K562 (cell line): ENCODE measurements at regions not wholly inside any gene's neighbourhood (a gene's known extent, or its start where the extent isn't known, plus 50 kb on each side); places are given as distances from the start of the nearest gene placed in this dataset.

ENCODE experiments used
- BACH1 ChIP-seq: fragments of 200-800 bp; sonication (Bioruptor generic); IDR thresholded peaks from 2 replicates; pipeline ENCODE4 v1.6.1; 2016; ENCODE audit warnings: missing genetic modification characterization, missing compliant biosample characterization
- CHCHD3 ChIP-seq: fragments of 250-450 bp; sonication (Bioruptor Pico); IDR thresholded peaks from 2 replicates; pipeline ENCODE4 v2.1.2; 2022; ENCODE audit warnings: mild to moderate bottlenecking
- DACH1 ChIP-seq: fragments of 450-650 bp; IDR thresholded peaks from 2 replicates; pipeline ENCODE4 v1.6.1; 2018; ENCODE audit not compliant: partially characterized antibody
- HMG20A ChIP-seq: fragments of 450-650 bp; formaldehyde crosslinking; conservative IDR thresholded peaks from 2 replicates; pipeline ENCODE4 v1.4.0; 2020; ENCODE audit warnings: mild to moderate bottlenecking, mixed read lengths
- HNRNPK ChIP-seq: fragments of 200-400 bp; formaldehyde crosslinking; IDR thresholded peaks from one replicate; pipeline ENCODE4 v1.6.1; 2018; ENCODE audit warnings: mild to moderate bottlenecking, low read depth, low read length; ENCODE audit not compliant: poor library complexity, severe bottlenecking
- KLF10 ChIP-seq: fragments of 250-450 bp; sonication (Bioruptor Pico); IDR thresholded peaks from 2 replicates; pipeline ENCODE4 v1.6.1; 2021; ENCODE audit warnings: matching md5 sums
- NR1H2 ChIP-seq: sonication (generic); formaldehyde crosslinking; IDR thresholded peaks from 2 replicates; pipeline ENCODE4 v1.4.0; 2020; ENCODE audit warnings: mild to moderate bottlenecking, missing genetic modification reagents
- RAD21 ChIP-seq, 2 experiments: fragments of 250-450 bp in 1 of 2; fragments of 450-650 bp in 1 of 2; sonication (Bioruptor Pico) in 1 of 2; formaldehyde crosslinking in 1 of 2; IDR thresholded peaks in 1 of 2; conservative IDR thresholded peaks in 1 of 2; 2 replicates each; pipeline versions ENCODE4 v1.4.0 to v1.8.0; 2020 to 2022; ENCODE audit warnings: mild to moderate bottlenecking in 2 of 2, moderate library complexity in 1 of 2
- ZBTB1 ChIP-seq: sonication (generic); formaldehyde crosslinking; IDR thresholded peaks from 2 replicates; pipeline ENCODE4 v1.8.1; 2023; ENCODE audit warnings: missing genetic modification reagents, low read depth, mild to moderate bottlenecking, borderline replicate concordance
- ZBTB17 ChIP-seq: fragments of 450-650 bp; formaldehyde crosslinking; IDR thresholded peaks from 2 replicates; pipeline ENCODE4 v1.4.0; 2020; ENCODE audit warnings: mild to moderate bottlenecking
- ZFP1 ChIP-seq: fragments of 450-650 bp; formaldehyde crosslinking; IDR thresholded peaks from 2 replicates; pipeline ENCODE4 v1.4.0; 2020; ENCODE audit warnings: mild to moderate bottlenecking, mixed read lengths
- TF ChIP-seq, protein P1 (sequence below): sonication (generic); formaldehyde crosslinking; IDR thresholded peaks from 2 replicates; pipeline ENCODE4 v1.8.0; 2023; ENCODE audit warnings: mild to moderate bottlenecking, missing genetic modification reagents
- TF ChIP-seq, protein P2 (sequence below): sonication (generic); IDR thresholded peaks from 2 replicates; pipeline ENCODE4 v1.6.1; 2016
- TF ChIP-seq, protein P3 (sequence below), 2 experiments: IDR thresholded peaks in 1 of 2; conservative IDR thresholded peaks in 1 of 2; 2 replicates each; pipeline ENCODE4 v1.6.1; 2016; ENCODE audit warnings: low read depth in 2 of 2, mild to moderate bottlenecking in 1 of 2, missing compliant biosample characterization in 1 of 2, missing genetic modification characterization in 1 of 2, moderate library complexity in 1 of 2
- TF ChIP-seq, protein P4 (sequence below), 2 experiments: fragments of 200-800 bp in 1 of 2; sonication (Bioruptor generic) in 1 of 2; sonication (generic) in 1 of 2; formaldehyde crosslinking in 1 of 2; IDR thresholded peaks in 1 of 2; conservative IDR thresholded peaks in 1 of 2; 2 replicates each; pipeline versions ENCODE4 v1.5.0 to v1.6.1; 2016 to 2020; ENCODE audit warnings: missing compliant biosample characterization in 1 of 2, missing genetic modification characterization in 1 of 2, missing genetic modification reagents in 1 of 2
- TF ChIP-seq, protein P5 (sequence below), 3 experiments: fragments of 200-800 bp in 1 of 3; sonication (Bioruptor generic) in 1 of 3; sonication (generic) in 1 of 3; formaldehyde crosslinking in 1 of 3; IDR thresholded peaks; 2 replicates each; pipeline versions ENCODE4 v1.6.1 to v1.8.0; 2016 to 2022; ENCODE audit warnings: mild to moderate bottlenecking in 2 of 3, missing compliant biosample characterization in 2 of 3, missing genetic modification characterization in 2 of 3, missing genetic modification reagents in 1 of 3
- TF ChIP-seq, protein P6 (sequence below): fragments of 250-450 bp; sonication (Bioruptor Pico); IDR thresholded peaks from 2 replicates; pipeline ENCODE4 v1.8.0; 2022; ENCODE audit warnings: inconsistent platforms, mild to moderate bottlenecking, moderate library complexity, borderline replicate concordance

DNA sequence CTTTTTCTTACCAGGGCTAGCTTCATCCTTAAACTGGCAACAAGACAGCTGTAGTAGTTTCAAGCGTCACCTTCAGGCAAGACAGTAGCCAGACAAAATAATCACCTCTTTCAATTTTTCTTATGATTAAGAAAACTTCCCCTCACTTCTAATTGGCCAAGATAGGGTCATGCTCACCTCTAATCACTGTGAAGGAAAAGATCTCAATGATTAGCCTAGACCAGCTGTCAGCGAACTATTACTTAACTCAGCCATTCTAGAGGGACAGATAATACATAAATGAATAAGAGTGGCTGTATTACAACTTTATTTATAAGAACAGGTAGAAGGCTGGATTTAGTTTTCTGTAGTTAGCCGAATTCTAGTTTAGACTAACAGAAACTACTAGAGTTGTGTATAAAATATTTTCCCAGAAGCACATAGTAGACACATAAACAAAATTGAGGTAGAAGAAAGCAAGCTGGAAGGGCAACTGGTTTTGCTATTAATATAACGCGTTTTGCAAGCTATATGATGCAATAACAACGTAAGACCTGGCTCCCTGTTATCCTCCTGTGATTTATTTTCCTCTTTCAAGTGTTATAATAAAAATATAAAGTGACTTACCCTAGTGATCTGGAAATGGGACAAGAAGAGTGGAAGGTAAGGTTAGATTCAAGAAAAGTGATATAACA, 64.3 kb downstream of the ELAPOR2 start (continued):
- TF ChIP-seq DACH1 (no peak), HMG20A (CRISPR knock-in tag) (no peak), HNRNPK (no peak), ZBTB1 (CRISPR knock-in tag) (no peak), ZFP1 (no peak), CHCHD3 (CRISPR knock-in tag) (no peak), BACH1 (tag) (no peak; the same call in 1 of the 2 replicates), NR1H2 (no peak), RAD21 (CRISPR knock-in tag; conservative IDR thresholded peaks at IDR 0.05 in 1 of 2, IDR thresholded peaks at IDR 0.05 in 1 of 2) (no peak), KLF10 (CRISPR knock-in tag) (no peak), ZBTB17 (no peak)
- TF ChIP-seq, protein P1, sequence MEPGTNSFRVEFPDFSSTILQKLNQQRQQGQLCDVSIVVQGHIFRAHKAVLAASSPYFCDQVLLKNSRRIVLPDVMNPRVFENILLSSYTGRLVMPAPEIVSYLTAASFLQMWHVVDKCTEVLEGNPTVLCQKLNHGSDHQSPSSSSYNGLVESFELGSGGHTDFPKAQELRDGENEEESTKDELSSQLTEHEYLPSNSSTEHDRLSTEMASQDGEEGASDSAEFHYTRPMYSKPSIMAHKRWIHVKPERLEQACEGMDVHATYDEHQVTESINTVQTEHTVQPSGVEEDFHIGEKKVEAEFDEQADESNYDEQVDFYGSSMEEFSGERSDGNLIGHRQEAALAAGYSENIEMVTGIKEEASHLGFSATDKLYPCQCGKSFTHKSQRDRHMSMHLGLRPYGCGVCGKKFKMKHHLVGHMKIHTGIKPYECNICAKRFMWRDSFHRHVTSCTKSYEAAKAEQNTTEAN (CRISPR knock-in tag), result no peak
- TF ChIP-seq, protein P2, sequence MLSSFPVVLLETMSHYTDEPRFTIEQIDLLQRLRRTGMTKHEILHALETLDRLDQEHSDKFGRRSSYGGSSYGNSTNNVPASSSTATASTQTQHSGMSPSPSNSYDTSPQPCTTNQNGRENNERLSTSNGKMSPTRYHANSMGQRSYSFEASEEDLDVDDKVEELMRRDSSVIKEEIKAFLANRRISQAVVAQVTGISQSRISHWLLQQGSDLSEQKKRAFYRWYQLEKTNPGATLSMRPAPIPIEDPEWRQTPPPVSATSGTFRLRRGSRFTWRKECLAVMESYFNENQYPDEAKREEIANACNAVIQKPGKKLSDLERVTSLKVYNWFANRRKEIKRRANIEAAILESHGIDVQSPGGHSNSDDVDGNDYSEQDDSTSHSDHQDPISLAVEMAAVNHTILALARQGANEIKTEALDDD, result 0 out of 2 replicates have a peak, but pooled peaks have one; percentile 56
- TF ChIP-seq, protein P3, sequence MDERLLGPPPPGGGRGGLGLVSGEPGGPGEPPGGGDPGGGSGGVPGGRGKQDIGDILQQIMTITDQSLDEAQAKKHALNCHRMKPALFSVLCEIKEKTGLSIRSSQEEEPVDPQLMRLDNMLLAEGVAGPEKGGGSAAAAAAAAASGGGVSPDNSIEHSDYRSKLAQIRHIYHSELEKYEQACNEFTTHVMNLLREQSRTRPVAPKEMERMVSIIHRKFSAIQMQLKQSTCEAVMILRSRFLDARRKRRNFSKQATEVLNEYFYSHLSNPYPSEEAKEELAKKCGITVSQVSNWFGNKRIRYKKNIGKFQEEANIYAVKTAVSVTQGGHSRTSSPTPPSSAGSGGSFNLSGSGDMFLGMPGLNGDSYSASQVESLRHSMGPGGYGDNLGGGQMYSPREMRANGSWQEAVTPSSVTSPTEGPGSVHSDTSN (CRISPR knock-in tag; IDR thresholded peaks at IDR 0.05; ENCODE audit: low read depth), result no peak
- TF ChIP-seq, protein P3 (tag; conservative IDR thresholded peaks at IDR 0.05; ENCODE audit: low read depth), result peak; percentile 26
- TF ChIP-seq, protein P4, sequence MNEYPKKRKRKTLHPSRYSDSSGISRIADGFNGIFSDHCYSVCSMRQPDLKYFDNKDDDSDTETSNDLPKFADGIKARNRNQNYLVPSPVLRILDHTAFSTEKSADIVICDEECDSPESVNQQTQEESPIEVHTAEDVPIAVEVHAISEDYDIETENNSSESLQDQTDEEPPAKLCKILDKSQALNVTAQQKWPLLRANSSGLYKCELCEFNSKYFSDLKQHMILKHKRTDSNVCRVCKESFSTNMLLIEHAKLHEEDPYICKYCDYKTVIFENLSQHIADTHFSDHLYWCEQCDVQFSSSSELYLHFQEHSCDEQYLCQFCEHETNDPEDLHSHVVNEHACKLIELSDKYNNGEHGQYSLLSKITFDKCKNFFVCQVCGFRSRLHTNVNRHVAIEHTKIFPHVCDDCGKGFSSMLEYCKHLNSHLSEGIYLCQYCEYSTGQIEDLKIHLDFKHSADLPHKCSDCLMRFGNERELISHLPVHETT (CRISPR knock-in tag; conservative IDR thresholded peaks at IDR 0.05 in 1 of 2, IDR thresholded peaks at IDR 0.05 in 1 of 2), result no peak
- TF ChIP-seq, protein P5, sequence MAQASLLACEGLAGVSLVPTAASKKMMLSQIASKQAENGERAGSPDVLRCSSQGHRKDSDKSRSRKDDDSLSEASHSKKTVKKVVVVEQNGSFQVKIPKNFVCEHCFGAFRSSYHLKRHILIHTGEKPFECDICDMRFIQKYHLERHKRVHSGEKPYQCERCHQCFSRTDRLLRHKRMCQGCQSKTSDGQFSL (CRISPR knock-in tag; IDR thresholded peaks at IDR 0.05), result no peak
- TF ChIP-seq, protein P5 (tag; IDR thresholded peaks at IDR 0.05), result no peak
- TF ChIP-seq, protein P6, sequence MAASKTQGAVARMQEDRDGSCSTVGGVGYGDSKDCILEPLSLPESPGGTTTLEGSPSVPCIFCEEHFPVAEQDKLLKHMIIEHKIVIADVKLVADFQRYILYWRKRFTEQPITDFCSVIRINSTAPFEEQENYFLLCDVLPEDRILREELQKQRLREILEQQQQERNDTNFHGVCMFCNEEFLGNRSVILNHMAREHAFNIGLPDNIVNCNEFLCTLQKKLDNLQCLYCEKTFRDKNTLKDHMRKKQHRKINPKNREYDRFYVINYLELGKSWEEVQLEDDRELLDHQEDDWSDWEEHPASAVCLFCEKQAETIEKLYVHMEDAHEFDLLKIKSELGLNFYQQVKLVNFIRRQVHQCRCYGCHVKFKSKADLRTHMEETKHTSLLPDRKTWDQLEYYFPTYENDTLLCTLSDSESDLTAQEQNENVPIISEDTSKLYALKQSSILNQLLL, result no peak
